HK-2 (cell line): ENCODE measurements at regions not wholly inside any gene's neighbourhood (a gene's known extent, or its start where the extent isn't known, plus 50 kb on each side); places are given as distances from the start of the nearest gene placed in this dataset.

Experiments
- DNase-seq: peaks from one replicate; pipeline ENCODE4 v3.0.0-alpha.2; 2018; ENCODE audit not compliant: unreplicated experiment

DNA sequence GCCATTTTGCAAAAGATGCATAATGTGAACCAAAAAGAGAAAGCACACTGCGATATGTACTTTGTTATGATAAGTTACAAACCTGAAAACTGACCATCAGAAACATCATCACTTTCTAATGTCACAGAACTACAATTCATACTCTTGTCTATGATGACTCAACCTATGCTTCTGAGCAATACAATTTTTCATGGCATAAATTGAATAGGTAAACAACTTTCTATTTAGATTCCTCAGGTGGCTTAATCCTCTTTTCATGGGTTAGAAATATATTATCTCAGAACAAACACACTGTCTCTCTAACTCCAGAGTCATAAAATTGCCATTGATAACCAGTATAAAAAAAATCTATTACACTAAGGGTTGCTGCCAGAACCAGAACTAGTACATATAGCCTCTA is 1715.0 kb upstream of the FLRT2 start:
- DNase-seq, result no peak

DNA sequence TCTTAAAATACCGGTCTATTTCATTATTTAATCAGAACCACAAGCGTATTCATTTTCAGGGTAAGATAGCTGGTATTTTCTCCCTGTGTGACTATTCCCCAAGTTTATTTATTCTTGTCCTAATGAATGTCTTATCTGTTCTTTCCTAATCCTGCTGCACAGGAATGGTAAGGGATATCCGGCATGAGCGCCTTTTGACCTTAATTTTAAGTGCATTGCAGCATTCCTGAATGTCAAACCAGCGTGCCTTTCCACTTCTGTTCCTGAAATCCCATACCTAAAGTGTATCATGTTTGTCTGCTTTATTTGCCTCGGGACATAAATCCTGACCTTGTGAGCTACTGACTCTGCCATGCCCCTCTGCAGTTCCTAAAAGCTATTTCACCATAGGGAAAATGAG is 1713.2 kb upstream of the FLRT2 start:
- DNase-seq, result no peak

DNA sequence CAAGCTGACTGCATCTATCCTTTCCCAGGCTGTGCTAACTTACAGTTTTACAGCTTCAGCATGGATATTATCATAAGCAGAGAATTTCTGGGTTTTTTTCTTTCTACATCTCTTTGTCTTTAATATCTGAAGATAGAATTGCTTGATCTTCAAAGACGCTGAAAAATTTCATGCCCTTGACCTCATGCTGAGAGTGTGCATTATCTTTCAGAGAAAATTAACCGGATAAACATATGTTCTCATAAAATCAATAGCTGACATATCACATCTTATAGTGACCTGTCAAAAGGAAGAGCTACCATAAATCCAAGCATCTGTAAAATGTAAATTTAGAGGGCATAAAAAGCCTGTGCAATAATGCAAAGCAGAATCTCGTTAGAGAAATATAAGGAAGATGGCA is 1704.1 kb upstream of the FLRT2 start:
- no peak for DNase-seq

DNA sequence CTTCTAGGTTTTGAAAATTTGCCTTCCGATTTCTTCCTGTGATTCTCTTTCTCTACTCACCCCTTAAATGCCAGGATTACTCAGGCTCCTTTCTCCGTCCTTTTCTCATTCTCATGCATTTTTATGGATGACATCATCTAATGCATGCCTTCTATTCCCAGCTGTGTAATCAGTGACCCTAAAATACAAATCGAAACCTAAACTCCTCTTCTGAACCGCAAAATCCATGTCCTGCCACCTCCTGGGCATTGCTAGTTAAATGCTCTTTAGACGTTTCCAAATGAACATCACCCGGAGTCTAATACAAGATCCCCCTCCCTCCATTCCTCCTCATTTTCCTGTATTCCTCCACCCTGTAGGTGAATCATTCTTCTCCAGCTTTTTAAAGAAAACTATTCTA is 1703.1 kb upstream of the FLRT2 start:
- DNase-seq, result no peak

DNA sequence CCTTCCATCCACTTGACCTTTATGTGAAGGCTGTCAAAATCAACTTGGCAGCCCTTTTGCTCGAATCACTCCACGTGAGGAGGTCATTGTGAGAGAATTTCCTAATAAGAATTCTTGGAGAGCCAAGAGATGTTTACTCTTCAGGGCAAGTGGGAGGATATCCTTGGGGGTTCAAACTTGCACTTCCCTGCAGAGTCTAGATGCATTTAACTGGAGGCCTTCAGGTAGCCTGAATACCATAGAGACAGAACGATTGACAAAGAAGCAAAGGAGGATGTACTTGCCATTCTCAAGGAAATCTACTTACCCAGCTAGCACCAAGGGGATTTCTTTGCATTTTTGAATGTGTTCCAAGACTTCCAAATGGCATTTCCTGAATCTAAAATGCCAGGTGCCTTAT is 1702.6 kb upstream of the FLRT2 start:
- DNase-seq, result no peak

DNA sequence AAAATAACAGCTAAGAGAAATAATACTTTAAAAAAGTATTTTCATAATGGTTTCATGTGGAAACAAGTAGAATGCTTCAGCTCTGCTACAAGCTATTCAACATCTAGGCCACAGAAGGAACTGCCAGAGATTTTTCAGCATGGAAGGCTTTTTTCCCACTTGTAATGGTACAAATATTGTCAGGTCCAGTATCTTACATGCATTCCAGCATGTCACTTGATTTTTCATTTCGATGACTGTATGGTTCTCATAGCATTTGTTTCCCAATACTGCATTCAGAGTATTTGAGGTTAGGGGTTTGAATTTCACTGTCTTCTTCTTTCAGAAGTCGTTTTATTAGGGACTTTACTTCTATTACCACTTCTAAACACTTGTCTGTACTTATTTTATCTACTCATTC is 1701.5 kb upstream of the FLRT2 start:
- DNase-seq, result no peak

DNA sequence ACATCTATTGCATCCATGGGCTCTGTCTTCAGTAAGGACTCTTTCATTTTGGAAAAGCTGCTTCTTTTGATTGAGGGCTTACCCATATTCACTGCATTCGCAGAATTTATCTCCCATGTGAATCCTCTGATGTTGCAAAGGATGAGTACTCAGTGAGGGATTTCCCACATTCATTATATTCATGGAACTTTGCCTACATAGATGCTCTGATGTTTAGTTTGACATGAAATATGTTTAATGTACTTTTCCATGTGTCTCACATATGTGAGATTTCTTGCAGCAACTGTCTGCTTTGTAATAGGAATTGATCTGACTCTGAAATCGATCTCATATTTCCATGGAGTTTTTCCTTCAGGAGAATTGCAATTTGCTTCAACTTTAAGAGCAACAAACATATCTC is 1699.6 kb upstream of the FLRT2 start:
- no peak for DNase-seq

DNA sequence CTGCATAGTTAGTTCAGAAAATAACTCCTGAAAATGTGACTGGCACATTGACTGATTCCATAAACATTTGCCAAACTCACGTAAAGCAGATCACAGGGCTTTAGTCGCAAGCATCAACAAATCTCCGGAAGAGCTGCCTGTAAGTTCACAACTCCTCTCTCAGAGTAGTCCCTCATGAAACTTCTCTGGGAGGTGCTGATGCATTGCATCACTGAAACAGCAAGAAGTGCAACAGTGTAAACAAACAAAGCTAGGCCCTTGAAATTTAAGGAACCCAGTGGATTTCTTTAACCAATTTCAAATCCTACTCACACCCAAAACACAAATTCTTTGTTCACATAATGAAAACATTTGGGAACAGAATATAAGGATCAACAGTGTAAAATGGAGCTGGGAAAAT is 1691.7 kb upstream of the FLRT2 start:
- no peak for DNase-seq

DNA sequence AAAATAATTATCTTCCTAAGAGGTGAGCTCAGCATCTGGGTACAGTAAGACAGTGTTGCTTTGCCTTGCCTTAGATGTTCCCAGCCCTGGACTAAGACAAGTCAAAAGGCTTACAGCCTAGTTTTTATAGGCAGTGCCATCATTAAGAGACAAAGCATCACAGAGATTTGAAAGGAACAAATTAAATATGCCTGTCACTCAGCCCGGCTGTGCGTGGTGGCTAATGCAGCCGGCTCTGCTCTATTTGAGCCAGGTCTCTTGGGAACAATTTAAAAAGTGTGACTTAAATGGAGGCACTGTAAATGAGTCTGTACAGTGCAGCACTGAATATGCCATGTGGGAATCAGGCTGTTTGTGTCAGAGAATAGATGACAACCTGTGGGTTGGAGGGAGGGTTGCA is 1687.4 kb upstream of the FLRT2 start:
- no peak for DNase-seq

DNA sequence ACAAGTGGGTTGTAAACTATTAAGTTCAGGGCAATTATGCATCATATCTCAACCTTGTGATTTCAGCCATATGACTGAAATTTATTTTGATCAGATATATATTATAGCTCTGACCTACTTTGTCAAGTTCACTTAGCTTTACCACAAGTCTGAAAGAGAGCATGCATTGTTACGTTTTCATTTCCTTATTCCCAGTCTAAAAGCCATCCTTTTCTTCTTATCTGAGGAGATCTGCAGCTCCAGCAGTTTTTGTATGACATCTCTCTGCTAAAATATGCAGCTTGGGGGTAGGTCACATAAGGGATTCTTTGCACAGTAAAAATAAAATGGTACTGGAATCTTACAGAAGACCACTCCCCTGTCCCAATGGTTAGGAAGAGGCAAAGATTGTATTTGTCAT is 1682.8 kb upstream of the FLRT2 start:
- DNase-seq, result no peak

DNA sequence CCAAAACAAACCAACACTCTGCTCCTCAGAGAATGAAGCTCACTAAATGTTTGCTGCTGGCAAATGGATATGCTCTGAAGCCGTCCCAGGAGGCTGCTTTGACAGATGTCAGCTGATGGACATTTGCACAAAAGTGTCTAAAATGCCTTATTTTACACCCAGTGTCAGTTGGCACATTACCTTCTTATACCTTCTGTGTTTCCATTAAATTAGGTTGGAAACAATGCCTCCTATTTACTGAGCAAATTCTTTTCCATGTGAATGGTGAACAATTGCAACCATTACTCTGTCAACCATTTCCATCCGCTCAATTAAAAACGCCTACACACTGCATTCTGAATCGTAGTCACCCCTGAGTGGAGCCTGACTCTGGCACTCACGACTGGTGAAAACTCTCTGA is 1679.9 kb upstream of the FLRT2 start:
- DNase-seq, result no peak

DNA sequence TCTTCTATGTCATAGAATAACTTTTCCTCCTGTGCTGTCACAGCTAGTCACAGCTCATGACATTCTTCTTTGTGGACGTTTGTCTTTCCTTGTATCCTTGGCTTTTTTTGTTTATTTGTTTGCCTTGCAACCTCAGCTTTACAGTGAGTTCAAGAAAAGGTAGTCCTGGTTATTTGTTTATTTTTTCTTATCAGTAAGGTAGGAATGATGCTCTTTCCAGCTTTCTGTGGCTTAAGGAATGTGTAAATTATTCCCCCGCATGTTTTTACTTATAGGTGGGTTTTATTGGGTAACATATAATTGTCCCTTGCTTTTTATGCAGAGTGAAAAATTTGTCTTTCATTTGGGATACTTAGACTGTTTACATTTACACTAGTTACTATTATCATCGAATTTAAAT is 1673.6 kb upstream of the FLRT2 start:
- DNase-seq, result no peak

DNA sequence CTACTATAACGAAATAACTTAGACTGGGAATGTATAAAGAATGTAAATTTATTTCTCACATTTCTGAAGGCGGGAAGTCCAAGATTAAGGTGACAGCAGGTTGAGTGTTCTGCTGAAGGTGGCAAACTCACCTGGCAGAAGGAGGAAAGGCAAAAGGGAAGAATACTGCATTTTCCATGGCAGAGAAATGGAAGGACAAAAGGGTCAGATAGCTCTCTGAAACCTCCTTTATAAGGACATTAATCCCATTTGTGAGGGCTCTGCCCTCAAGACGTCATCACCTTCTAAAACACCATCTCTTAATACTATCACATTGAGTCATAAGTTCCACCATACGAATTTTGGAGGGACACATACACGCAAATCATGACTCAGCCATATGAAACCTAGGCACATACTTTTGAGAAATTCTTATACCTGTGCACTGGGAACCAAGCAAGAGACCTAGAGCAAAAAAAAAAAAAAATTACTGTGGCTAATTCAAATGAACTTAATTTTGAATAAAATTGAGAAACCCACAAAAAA is 1669.3 kb upstream of the FLRT2 start:
- DNase-seq, result no peak

DNA sequence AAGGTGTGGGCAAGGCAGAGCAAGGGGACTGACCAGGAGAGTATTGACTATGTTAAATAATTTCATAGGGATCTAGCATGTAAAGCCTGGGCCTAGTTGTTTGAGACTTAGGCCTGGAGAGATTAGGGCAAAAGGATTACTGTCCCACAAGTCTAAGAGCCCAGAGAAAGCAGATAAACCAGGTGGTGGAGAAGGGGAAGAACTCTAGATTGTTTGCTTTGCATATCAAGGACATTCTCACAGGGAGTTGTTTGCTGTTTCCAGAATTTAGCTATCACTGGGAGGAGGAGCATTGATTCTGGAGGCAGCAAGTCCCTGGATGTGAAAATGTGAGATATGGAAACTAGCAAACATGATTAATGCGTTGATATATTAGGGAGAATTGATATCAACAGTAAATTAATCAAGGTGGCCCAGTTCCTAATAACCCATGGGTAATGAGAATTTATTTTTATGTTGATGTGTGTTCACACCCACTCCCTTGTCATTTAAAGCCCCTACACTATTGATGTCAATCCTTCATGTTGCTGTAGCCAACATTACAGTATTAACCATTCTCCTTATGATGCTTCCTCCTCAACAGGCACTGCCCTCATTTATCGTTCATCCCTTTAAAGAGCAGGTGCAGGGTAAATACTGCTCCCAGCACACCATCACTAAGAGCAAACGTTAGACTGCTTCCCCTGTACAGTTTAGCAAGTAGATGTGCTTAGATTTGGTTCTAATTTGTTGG is 1666.7 kb upstream of the FLRT2 start:
- DNase-seq, result no peak

DNA sequence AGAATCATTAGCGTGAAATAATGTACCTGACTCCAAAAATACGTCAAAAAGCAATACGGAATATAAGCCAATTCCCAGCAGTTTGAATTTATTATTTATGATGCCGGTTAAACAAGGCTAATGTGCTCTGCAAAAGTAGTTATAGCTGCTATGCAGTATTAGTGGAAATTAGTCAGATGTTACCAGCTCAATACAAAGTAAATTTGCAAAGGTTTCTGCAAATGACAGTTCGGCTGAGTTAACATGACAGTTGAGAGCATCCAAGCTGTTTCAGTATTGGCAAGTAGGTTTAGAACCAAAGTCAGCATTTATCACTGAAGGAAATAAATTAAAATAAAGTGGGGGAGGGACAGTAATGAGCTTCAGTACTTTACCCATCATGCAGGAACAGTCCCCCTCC is 1665.8 kb upstream of the FLRT2 start:
- DNase-seq, result no peak

DNA sequence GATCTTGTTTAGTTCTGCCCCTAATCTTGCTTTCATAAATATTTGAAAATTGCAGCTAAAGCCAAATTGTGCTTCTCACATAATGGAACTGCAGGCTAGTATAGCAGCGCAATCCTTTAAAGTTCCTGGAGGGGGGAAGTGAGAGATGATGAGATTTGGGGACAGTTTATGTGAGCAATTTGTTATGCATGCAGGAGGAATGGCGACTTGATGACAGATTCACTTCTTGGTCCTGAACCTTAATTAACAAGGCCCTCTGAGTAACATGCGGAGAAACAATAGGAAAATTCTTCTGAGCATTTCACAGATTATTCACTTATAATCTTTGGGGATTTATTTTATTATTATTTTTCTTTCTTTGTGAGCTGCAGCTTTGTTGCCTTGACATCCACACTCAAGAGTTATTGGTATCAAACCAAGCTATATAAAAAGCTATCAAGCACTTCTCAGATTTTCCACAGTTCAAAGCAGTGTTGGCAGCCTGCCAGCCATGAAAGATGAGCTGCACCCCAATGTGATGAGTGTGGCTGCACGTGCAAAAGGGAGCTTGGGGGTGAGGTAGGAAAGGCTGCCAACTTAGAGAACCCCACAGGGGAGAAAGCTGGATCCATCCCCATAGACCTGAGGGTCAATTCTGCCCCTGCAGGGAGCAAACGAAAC is 1662.2 kb upstream of the FLRT2 start:
- no peak for DNase-seq

DNA sequence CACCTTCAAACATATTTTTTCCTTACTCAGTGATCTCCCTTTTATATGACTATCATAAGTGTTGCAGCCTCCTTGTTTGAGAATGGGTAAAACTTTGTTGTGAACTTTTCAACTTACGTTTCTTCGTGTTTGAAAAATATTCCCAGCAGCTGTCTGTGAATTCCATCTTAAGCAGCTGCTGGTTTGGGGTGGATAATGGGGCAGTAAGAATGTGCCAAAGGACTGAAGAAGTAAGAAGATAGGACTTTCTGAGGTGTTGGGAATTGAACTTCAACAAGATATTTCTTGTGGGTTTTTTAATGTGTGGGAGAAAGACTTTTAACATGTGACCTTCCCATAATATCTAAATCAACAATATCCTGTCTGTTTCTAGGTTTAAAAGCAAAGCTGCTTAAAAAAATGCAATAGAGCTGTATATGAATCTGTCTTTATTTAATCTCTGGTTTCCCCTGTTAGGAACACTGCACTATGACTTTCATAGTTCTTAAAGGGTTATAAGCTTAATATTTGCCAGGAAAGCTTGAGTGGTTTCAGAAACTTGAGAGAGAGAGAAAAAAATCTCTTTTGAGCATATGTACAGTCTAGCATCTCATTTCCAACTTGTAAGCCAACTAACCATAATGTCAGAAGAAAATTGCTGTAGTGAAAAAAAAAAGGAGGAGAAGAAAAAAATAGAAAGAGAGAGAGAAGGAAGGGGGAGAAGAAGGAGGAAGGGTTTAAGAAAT is 1659.2 kb upstream of the FLRT2 start:
- no peak for DNase-seq

DNA sequence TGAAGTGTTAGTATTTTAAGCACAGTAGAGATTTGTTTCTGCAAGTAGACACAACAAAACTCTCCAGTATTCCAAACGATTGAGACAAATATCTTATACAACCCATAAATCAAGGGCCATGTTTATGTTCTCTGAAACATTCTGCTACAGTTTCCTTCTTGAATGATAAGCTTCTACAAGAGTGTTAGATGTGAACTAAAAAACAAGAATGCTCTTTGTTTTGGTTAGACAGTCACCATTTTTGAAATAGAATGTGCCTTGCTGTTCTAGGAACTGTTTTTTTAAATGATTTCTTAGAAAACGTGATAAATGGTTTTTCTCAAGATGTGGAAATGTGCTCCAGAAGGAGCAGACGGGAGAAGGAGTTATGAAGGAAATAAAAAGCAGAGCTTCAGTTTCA is 1656.3 kb upstream of the FLRT2 start:
- DNase-seq, result no peak

DNA sequence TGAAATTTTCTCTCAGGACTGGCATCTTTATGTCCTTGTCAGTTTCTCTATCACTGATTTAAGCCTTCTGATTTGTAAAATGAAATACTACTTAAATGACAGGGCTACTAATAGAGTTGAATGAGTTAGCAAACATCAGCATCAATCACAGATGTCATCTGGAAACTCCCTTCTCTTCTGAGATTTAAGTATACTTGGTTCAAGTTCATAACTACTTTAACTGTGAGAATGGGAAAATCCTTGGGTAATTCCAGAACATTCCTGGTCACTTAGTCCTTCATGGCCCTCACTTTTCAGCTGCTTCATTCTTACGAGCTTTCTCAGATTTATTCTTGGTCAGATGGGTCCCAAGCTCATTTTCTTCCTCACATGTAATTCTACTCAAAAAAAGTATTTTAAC is 1655.3 kb upstream of the FLRT2 start:
- no peak for DNase-seq

DNA sequence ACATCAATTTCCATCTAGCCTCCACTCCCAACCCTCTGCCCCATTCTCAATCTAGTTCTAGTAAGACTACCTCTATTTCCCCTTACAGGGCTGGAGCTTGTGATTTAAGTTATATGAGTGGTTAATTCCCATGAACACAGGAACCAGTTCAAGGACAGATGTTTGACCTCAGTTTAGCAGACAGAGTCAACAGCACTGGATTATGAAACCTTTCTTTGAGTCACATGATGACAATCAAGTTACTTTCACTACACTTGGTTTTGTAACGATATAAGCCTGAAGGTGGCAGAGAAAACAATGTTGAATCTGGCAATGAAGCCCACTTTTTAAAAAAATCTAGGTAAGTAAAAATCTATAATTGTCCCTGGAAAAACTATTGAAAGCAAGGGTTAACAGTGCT is 1646.2 kb upstream of the FLRT2 start:
- no peak for DNase-seq

DNA sequence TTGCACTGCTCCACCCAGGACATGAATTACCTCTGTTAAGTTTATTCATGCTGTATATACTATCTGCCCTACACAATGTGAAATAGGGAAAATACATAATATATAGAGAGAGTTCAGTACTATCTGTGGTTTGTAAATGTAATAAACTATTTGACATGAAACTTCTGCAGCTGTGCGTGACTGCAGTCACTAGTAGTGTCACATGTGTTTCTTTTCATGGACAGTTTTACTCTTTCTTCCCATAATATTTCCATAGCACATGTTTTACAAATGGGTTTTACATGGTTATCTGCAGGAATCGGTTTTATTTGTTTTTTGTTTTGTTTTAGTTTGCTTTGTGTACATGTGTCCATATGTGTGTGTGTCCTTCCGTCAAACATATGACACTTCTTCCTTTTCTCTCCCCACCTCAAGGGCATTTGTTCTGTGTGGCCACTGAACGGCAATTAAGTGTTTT is 1644.1 kb upstream of the FLRT2 start:
- DNase-seq, result no peak

DNA sequence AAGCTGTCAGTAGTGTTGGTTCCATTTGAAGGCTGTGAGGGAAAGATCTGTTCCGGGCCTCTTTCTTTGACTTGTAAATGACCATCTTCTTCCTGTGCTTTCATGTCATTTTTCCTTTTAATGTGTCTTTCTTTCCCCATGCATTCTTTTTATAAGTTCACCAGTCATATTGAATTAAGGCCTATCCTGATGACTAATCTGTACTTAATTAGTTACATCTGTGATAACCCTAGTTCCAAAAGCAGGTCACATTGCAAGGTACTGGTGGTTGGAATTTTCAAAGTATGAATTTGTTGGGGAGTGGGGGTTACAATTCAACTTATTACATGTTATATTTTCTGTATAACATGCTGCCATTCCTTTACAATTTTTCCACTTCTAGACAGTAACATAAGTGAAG is 1642.1 kb upstream of the FLRT2 start:
- DNase-seq, result no peak

DNA sequence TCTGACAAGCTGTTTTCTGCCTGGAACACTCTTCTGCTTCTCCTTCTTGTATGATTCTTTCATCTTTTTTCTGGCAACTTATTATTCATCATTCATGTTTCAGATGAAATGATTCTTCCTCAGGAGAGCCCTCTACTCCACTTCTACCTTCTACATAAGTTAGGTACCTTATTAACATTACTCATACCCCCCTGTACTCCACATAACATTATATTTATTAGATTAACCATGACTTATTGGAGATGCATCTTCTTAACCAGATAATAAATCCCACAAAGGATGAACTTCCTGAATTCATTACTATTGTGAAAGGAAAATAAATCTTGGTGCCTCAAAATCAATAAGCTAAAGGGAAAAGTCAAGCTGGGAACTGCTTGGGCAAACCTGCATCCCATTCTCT is 1636.5 kb upstream of the FLRT2 start:
- no peak for DNase-seq
